ENCODE measurements at regions not wholly inside any gene's neighbourhood (a gene's known extent, or its start where the extent isn't known, plus 50 kb on each side); places are given as distances from the start of the nearest gene placed in this dataset.

- peaks cover 0 to 2% of the 10 kb centered on the region in 2 experiments for H3K27me3 ChIP-seq (ENCODE audit: control insufficient read depth in 2 of 2, insufficient read depth in 2 of 2, low read length in 2 of 2)
- no peak overlapping the region for H2AFZ ChIP-seq (ENCODE audit: low read depth, low read length)
- no peak for TF ChIP-seq EZH2 (IDR thresholded peaks at IDR 0.05; ENCODE audit: borderline replicate concordance, low read depth, low read length, severe bottlenecking)
- TF ChIP-seq GATA2 (IDR thresholded peaks at IDR 0.05; ENCODE audit: insufficient read depth, insufficient read length, low read depth, low read length), result no peak
- TF ChIP-seq FOS (IDR thresholded peaks at IDR 0.05; ENCODE audit: borderline replicate concordance, insufficient read depth, low read length), result no peak
- TF ChIP-seq MAX (IDR thresholded peaks at IDR 0.05; ENCODE audit: insufficient read depth, insufficient read length), result no peak
- TF ChIP-seq POLR2AphosphoS5 (IDR thresholded peaks at IDR 0.05; ENCODE audit: insufficient read depth, low read depth, low read length), result no peak
- no peak for TF ChIP-seq POLR2A (IDR thresholded peaks at IDR 0.05; ENCODE audit: low read depth, low read length)
- no peak for TF ChIP-seq CTCF (IDR thresholded peaks at IDR 0.05; ENCODE audit: extremely low read depth in 1 of 2, insufficient read depth in 1 of 2, low read depth in 1 of 2, low read length in 2 of 2)
- no peak for TF ChIP-seq MYC (IDR thresholded peaks at IDR 0.05; ENCODE audit: low read depth, low read length)
- no peak for TF ChIP-seq JUN (IDR thresholded peaks at IDR 0.05; ENCODE audit: borderline replicate concordance, insufficient read depth, insufficient read length, low read depth)
- H3K4me2 ChIP-seq (ENCODE audit: insufficient read depth, low read length), result no peak overlapping the region
- no TSS peak for BruUV-seq (replicated peaks)
- H4K20me1 ChIP-seq (replicated peaks; ENCODE audit: control insufficient read depth, extremely low read depth, insufficient read depth, low read length), result no peaks in the 10 kb centered on the region
- H3K9me1 ChIP-seq (replicated peaks; ENCODE audit: control insufficient read depth, extremely low read depth, insufficient read depth, low read length), result no peaks in the 10 kb centered on the region
- H3K9me3 ChIP-seq (replicated peaks; ENCODE audit: control insufficient read depth, insufficient read depth, low read length), result no peaks in the 10 kb centered on the region
- H3K9ac ChIP-seq (replicated peaks; ENCODE audit: extremely low read depth, insufficient read depth, low read length), result no peak overlapping the region
- DNase-seq (ENCODE audit: low read depth, low spot score), result no peak
- ChIA-PET CTCF (no interaction called here), POLR2A (no interaction called here)
- no peak for FAIRE-seq
- dilution Hi-C loops (cut with MboI; ENCODE audit: extremely low pct_ligation_motif_present, low sequenced_read_pairs) (no loop called here), intact Hi-C loops (cut with micrococcal nuclease) (no loop called here)
- H3K27ac ChIP-seq (ENCODE audit: insufficient read depth, low read depth, low read length), result no peak overlapping the region
- no peaks in the 10 kb centered on the region for H3K36me3 ChIP-seq (ENCODE audit: control insufficient read depth in 2 of 2, extremely low read depth in 1 of 2, insufficient read depth in 2 of 2, low read length in 2 of 2)
- no peaks in the 10 kb centered on the region for H3K79me2 ChIP-seq (ENCODE audit: control insufficient read depth, insufficient read depth, low read length)
- H3K4me3 ChIP-seq (replicated peaks in 1 of 3; ENCODE audit: insufficient read depth in 1 of 3, low read depth in 1 of 3, low read length in 3 of 3), result no peak overlapping the region
- H3K4me1 ChIP-seq (ENCODE audit: control insufficient read depth, extremely low read depth, insufficient read depth, low read length), result no peaks in the 10 kb centered on the region
Measured at GRCh38 chr5:108588323-108588722, 159.4 kb upstream of the FER start.

Data from endothelial cell of umbilical vein (primary cell).